SH-SY5Y (cell line): ENCODE measurements at regions not wholly inside any gene's neighbourhood (a gene's known extent, or its start where the extent isn't known, plus 50 kb on each side); places are given as distances from the start of the nearest gene placed in this dataset.

Experiments
- GATA2 ChIP-seq: IDR thresholded peaks from 2 replicates; pipeline ENCODE4 v1.6.1; 2011; ENCODE audit warnings: mild to moderate bottlenecking, low read depth, low read length
- GATA3 ChIP-seq: IDR thresholded peaks from 2 replicates; pipeline ENCODE4 v1.6.1; 2011; ENCODE audit warnings: low read depth, mild to moderate bottlenecking, low read length, moderate library complexity

DNA sequence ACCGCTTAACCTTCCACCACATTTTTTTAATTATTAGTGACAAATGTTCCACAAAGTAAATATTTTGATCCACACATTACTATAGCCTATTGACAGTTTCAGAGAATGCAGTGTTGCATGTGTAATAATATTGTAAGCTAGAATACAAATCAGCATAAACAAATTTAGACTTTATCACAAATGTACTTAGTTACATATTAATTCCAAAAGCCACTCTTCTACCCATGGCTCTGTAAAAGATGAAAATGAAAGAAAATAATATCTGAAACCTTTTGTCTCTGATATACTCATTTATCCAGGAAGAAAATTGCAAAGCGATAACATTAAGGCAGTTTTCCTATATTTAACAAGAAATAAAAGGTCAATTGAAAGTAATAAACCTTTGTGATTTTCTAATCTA is 954.0 kb upstream of the MAN1A1 start:
- no peak for TF ChIP-seq GATA2
- TF ChIP-seq GATA3, result no peak
